ENCODE measurements at regions not wholly inside any gene's neighbourhood (a gene's known extent, or its start where the extent isn't known, plus 50 kb on each side); places are given as distances from the start of the nearest gene placed in this dataset.

- no peak for DNase-seq
- Histone ChIP-seq H3K4me3 (ENCODE audit: insufficient read depth, low read depth, low read length) (no peak overlapping the region), H3K27me3 (ENCODE audit: control insufficient read depth, insufficient read depth, low read length) (no peaks in the 10 kb centered on the region), H3K36me3 (replicated peaks; ENCODE audit: control insufficient read depth, insufficient read depth, low read length) (no peaks in the 10 kb centered on the region)
These were observed 1312.8 kb downstream of the TMEM121 start for GRCh38 chr14:106838991-106839769.

- DNase-seq = no peak
- Histone ChIP-seq H3K27me3 (ENCODE audit: control insufficient read depth, insufficient read depth, low read length) (no peaks in the 10 kb centered on the region), H3K4me3 (ENCODE audit: insufficient read depth, low read depth, low read length) (no peak overlapping the region), H3K36me3 (replicated peaks; ENCODE audit: control insufficient read depth, insufficient read depth, low read length) (no peaks in the 10 kb centered on the region)
These were observed 1313.9 kb downstream of the TMEM121 start for GRCh38 chr14:106840258-106840657.

GRCh38 chr14:106840991-106841390 lies 1314.6 kb downstream of the TMEM121 start:
- H3K36me3 ChIP-seq (replicated peaks; ENCODE audit: control insufficient read depth, insufficient read depth, low read length) = no peaks in the 10 kb centered on the region
- H3K4me3 ChIP-seq (ENCODE audit: insufficient read depth, low read depth, low read length) = no peak overlapping the region
- H3K27me3 ChIP-seq (ENCODE audit: control insufficient read depth, insufficient read depth, low read length) = no peaks in the 10 kb centered on the region
- no peak for DNase-seq

GRCh38 chr14:106841701-106842100 lies 1315.3 kb downstream of the TMEM121 start:
- no peak for DNase-seq
- H3K36me3 ChIP-seq (replicated peaks; ENCODE audit: control insufficient read depth, insufficient read depth, low read length) = no peaks in the 10 kb centered on the region
- H3K4me3 ChIP-seq (ENCODE audit: insufficient read depth, low read depth, low read length) = no peak overlapping the region
- H3K27me3 ChIP-seq (ENCODE audit: control insufficient read depth, insufficient read depth, low read length) = no peaks in the 10 kb centered on the region

GRCh38 chr14:106842687-106843086 lies 1316.3 kb downstream of the TMEM121 start:
- H3K4me3 ChIP-seq (ENCODE audit: insufficient read depth, low read depth, low read length) = no peak overlapping the region
- no peaks in the 10 kb centered on the region for H3K27me3 ChIP-seq (ENCODE audit: control insufficient read depth, insufficient read depth, low read length)
- DNase-seq = no peak
- no peaks in the 10 kb centered on the region for H3K36me3 ChIP-seq (replicated peaks; ENCODE audit: control insufficient read depth, insufficient read depth, low read length)

GRCh38 chr14:106843386-106843785 lies 1317.0 kb downstream of the TMEM121 start:
- H3K36me3 ChIP-seq (replicated peaks; ENCODE audit: control insufficient read depth, insufficient read depth, low read length) = no peaks in the 10 kb centered on the region
- H3K4me3 ChIP-seq (ENCODE audit: insufficient read depth, low read depth, low read length) = no peak overlapping the region
- no peak for DNase-seq
- H3K27me3 ChIP-seq (ENCODE audit: control insufficient read depth, insufficient read depth, low read length) = no peaks in the 10 kb centered on the region

GRCh38 chr14:106843951-106844483 lies 1317.6 kb downstream of the TMEM121 start:
- no peak for DNase-seq
- no peaks in the 10 kb centered on the region for H3K36me3 ChIP-seq (replicated peaks; ENCODE audit: control insufficient read depth, insufficient read depth, low read length)
- no peak overlapping the region for H3K4me3 ChIP-seq (ENCODE audit: insufficient read depth, low read depth, low read length)
- no peaks in the 10 kb centered on the region for H3K27me3 ChIP-seq (ENCODE audit: control insufficient read depth, insufficient read depth, low read length)

- no peak overlapping the region for H3K4me3 ChIP-seq (ENCODE audit: insufficient read depth, low read depth, low read length)
- no peaks in the 10 kb centered on the region for H3K36me3 ChIP-seq (replicated peaks; ENCODE audit: control insufficient read depth, insufficient read depth, low read length)
- no peaks in the 10 kb centered on the region for H3K27me3 ChIP-seq (ENCODE audit: control insufficient read depth, insufficient read depth, low read length)
- DNase-seq = peak; percentile 24
These were observed 1318.4 kb downstream of the TMEM121 start for GRCh38 chr14:106844608-106845285.

- Histone ChIP-seq H3K27me3 (ENCODE audit: control insufficient read depth, insufficient read depth, low read length) (no peaks in the 10 kb centered on the region), H3K36me3 (replicated peaks; ENCODE audit: control insufficient read depth, insufficient read depth, low read length) (no peaks in the 10 kb centered on the region), H3K4me3 (ENCODE audit: insufficient read depth, low read depth, low read length) (no peak overlapping the region)
- no peak for DNase-seq
These were observed 1319.1 kb downstream of the TMEM121 start for GRCh38 chr14:106845286-106846087.

GRCh38 chr14:106846218-106846617 lies 1319.8 kb downstream of the TMEM121 start:
- Histone ChIP-seq H3K27me3 (ENCODE audit: control insufficient read depth, insufficient read depth, low read length) (no peaks in the 10 kb centered on the region), H3K36me3 (replicated peaks; ENCODE audit: control insufficient read depth, insufficient read depth, low read length) (no peaks in the 10 kb centered on the region), H3K4me3 (ENCODE audit: insufficient read depth, low read depth, low read length) (no peak overlapping the region)
- DNase-seq = no peak

- no peaks in the 10 kb centered on the region for H3K27me3 ChIP-seq (ENCODE audit: control insufficient read depth, insufficient read depth, low read length)
- no peaks in the 10 kb centered on the region for H3K36me3 ChIP-seq (replicated peaks; ENCODE audit: control insufficient read depth, insufficient read depth, low read length)
- H3K4me3 ChIP-seq (ENCODE audit: insufficient read depth, low read depth, low read length) = no peak overlapping the region
- no peak for DNase-seq
These were observed 1322.1 kb downstream of the TMEM121 start for GRCh38 chr14:106848330-106849121.

GRCh38 chr14:106850913-106851825 lies 1324.8 kb downstream of the TMEM121 start:
- H3K27me3 ChIP-seq (ENCODE audit: control insufficient read depth, insufficient read depth, low read length) = no peaks in the 10 kb centered on the region
- no peaks in the 10 kb centered on the region for H3K36me3 ChIP-seq (replicated peaks; ENCODE audit: control insufficient read depth, insufficient read depth, low read length)
- DNase-seq = no peak
- no peak overlapping the region for H3K4me3 ChIP-seq (ENCODE audit: insufficient read depth, low read depth, low read length)
